ENCODE measurements at regions not wholly inside any gene's neighbourhood (a gene's known extent, or its start where the extent isn't known, plus 50 kb on each side); places are given as distances from the start of the nearest gene placed in this dataset.

GRCh38 chr12:62158461-62159360, 101.5 kb upstream of the USP15 start:
- TF ChIP-seq, protein P1, sequence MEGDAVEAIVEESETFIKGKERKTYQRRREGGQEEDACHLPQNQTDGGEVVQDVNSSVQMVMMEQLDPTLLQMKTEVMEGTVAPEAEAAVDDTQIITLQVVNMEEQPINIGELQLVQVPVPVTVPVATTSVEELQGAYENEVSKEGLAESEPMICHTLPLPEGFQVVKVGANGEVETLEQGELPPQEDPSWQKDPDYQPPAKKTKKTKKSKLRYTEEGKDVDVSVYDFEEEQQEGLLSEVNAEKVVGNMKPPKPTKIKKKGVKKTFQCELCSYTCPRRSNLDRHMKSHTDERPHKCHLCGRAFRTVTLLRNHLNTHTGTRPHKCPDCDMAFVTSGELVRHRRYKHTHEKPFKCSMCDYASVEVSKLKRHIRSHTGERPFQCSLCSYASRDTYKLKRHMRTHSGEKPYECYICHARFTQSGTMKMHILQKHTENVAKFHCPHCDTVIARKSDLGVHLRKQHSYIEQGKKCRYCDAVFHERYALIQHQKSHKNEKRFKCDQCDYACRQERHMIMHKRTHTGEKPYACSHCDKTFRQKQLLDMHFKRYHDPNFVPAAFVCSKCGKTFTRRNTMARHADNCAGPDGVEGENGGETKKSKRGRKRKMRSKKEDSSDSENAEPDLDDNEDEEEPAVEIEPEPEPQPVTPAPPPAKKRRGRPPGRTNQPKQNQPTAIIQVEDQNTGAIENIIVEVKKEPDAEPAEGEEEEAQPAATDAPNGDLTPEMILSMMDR (conservative IDR thresholded peaks at IDR 0.05 in 1 of 2, IDR thresholded peaks at IDR 0.05 in 1 of 2; ENCODE audit: extremely low read depth in 1 of 2, insufficient read depth in 1 of 2, low read depth in 1 of 2, low read length in 2 of 2): no peak
- no peak for TF ChIP-seq EZH2 (IDR thresholded peaks at IDR 0.05; ENCODE audit: borderline replicate concordance, low read length)

Measured in mammary epithelial cell (primary cell).